HEK293 (cell line): ENCODE measurements at regions not wholly inside any gene's neighbourhood (a gene's known extent, or its start where the extent isn't known, plus 50 kb on each side); places are given as distances from the start of the nearest gene placed in this dataset.

ENCODE experiments used
- CTCF ChIA-PET: fragments of 350-600 bp; formaldehyde crosslinking; extraction: SDS; loops from one replicate; lab custom pipeline; 2021; ENCODE audit warnings: antibody characterized with exemption; lab: Yijun Ruan, JAX
- POLR2A ChIA-PET: fragments of 300-600 bp; formaldehyde crosslinking; extraction: SDS; loops from one replicate; lab custom pipeline; 2020; ENCODE audit warnings: antibody characterized with exemption, inconsistent platforms; lab: Yijun Ruan, JAX
- H3K27ac ChIP-seq: fragments of 200-500 bp; sonication (Bioruptor generic); 2 replicates; pipeline ENCODE4 v1.5.1; 2014; ENCODE audit warnings: low read depth, low read length, control low read depth, inconsistent platforms; ENCODE audit errors: extremely low read depth
- H3K36me3 ChIP-seq, 2 experiments: fragments of 200-500 bp in 1 of 2; sonication (Bioruptor generic) in 1 of 2; 1 replicate in 1 of 2; 2 replicates in 1 of 2; pipeline ENCODE4 v1.5.1; 2014 to 2017; ENCODE audit warnings: inconsistent platforms in 2 of 2, low read length in 2 of 2; ENCODE audit not compliant: control insufficient read depth in 2 of 2, insufficient read depth in 1 of 2
- H3K4me1 ChIP-seq: fragments of 200-500 bp; sonication (Bioruptor generic); 2 replicates; pipeline ENCODE4 v1.5.1; 2014; ENCODE audit warnings: mild to moderate bottlenecking, low read length, inconsistent platforms; ENCODE audit not compliant: control insufficient read depth, insufficient read depth
- H3K4me3 ChIP-seq: 2 replicates; pipeline ENCODE4 v1.5.1; 2011; ENCODE audit warnings: low read depth, mild to moderate bottlenecking, control low read depth, low read length, moderate library complexity
- H3K9me3 ChIP-seq: fragments of 200-500 bp; sonication (Bioruptor generic); 2 replicates; pipeline ENCODE4 v1.5.1; 2014; ENCODE audit warnings: low read depth, low read length, inconsistent platforms; ENCODE audit not compliant: control insufficient read depth, insufficient read depth
- FEZF1 ChIP-seq: fragments of 450-650 bp; formaldehyde crosslinking; IDR thresholded peaks from 2 replicates; pipeline ENCODE4 v1.5.1; 2016; ENCODE audit warnings: missing biosample characterization, missing genetic modification characterization
- GLI2 ChIP-seq: fragments of 450-650 bp; formaldehyde crosslinking; IDR thresholded peaks from 2 replicates; pipeline ENCODE4; 2017; ENCODE audit warnings: missing biosample characterization, missing genetic modification characterization, low read depth, borderline replicate concordance
- HOXC10 ChIP-seq: sonication (generic); formaldehyde crosslinking; IDR thresholded peaks from 2 replicates; pipeline ENCODE4 v1.8.1; 2023; ENCODE audit warnings: mild to moderate bottlenecking, missing genetic modification reagents
- MEIS1 ChIP-seq: sonication (generic); formaldehyde crosslinking; IDR thresholded peaks from 2 replicates; pipeline ENCODE4 v1.8.1; 2022; ENCODE audit warnings: missing genetic modification reagents, mild to moderate bottlenecking, borderline replicate concordance
- MZF1 ChIP-seq: fragments of 450-650 bp; formaldehyde crosslinking; IDR thresholded peaks from 2 replicates; pipeline ENCODE4 v1.5.1; 2017; ENCODE audit warnings: missing biosample characterization, missing genetic modification characterization, borderline replicate concordance
- OVOL3 ChIP-seq: fragments of 450-650 bp; formaldehyde crosslinking; IDR thresholded peaks from 2 replicates; pipeline ENCODE4 v1.5.1; 2016; ENCODE audit warnings: missing biosample characterization, missing genetic modification characterization
- SALL2 ChIP-seq: fragments of 450-650 bp; formaldehyde crosslinking; IDR thresholded peaks from 2 replicates; pipeline ENCODE4 v1.5.0; 2017; ENCODE audit warnings: missing biosample characterization, mild to moderate bottlenecking, missing genetic modification characterization, borderline replicate concordance
- ZBTB17 ChIP-seq: fragments of 450-650 bp; formaldehyde crosslinking; IDR thresholded peaks from 2 replicates; pipeline ENCODE4 v1.5.1; 2016; ENCODE audit warnings: missing biosample characterization, missing genetic modification characterization
- ZBTB49 ChIP-seq: fragments of 450-650 bp; formaldehyde crosslinking; IDR thresholded peaks from 2 replicates; pipeline ENCODE4 v1.5.1; 2016; ENCODE audit warnings: missing biosample characterization, missing genetic modification characterization, low read depth
- ZFHX2 ChIP-seq: fragments of 450-650 bp; formaldehyde crosslinking; conservative IDR thresholded peaks from 2 replicates; pipeline ENCODE4 v1.5.1; 2016; ENCODE audit warnings: missing biosample characterization, missing genetic modification characterization
- ZNF10 ChIP-seq: fragments of 450-650 bp; formaldehyde crosslinking; IDR thresholded peaks from 2 replicates; pipeline ENCODE4 v1.5.1; 2017; ENCODE audit warnings: missing biosample characterization, missing genetic modification characterization
- ZNF37A ChIP-seq: fragments of 450-650 bp; IDR thresholded peaks from 2 replicates; pipeline ENCODE4 v1.5.1; 2018; ENCODE audit warnings: missing biosample characterization, missing genetic modification characterization
- ZNF48 ChIP-seq: fragments of 450-650 bp; formaldehyde crosslinking; IDR thresholded peaks from 2 replicates; pipeline ENCODE4 v1.5.1; 2016; ENCODE audit warnings: missing biosample characterization, missing genetic modification characterization
- ZNF558 ChIP-seq: fragments of 450-650 bp; formaldehyde crosslinking; IDR thresholded peaks from 2 replicates; pipeline ENCODE4 v1.5.1; 2016; ENCODE audit warnings: missing biosample characterization, missing genetic modification characterization
- ZNF561 ChIP-seq: fragments of 450-650 bp; IDR thresholded peaks from 2 replicates; pipeline ENCODE4 v1.5.1; 2018; ENCODE audit warnings: missing biosample characterization, missing genetic modification characterization, borderline replicate concordance
- ZNF596 ChIP-seq: fragments of 450-650 bp; IDR thresholded peaks from 2 replicates; pipeline ENCODE4 v1.5.0; 2018; ENCODE audit warnings: missing biosample characterization, mild to moderate bottlenecking, missing genetic modification characterization, moderate library complexity
- ZNF639 ChIP-seq: fragments of 450-650 bp; formaldehyde crosslinking; IDR thresholded peaks from 2 replicates; pipeline ENCODE4 v1.5.1; 2016; ENCODE audit warnings: missing biosample characterization, missing genetic modification characterization
- ZNF660 ChIP-seq: fragments of 450-650 bp; IDR thresholded peaks from 2 replicates; pipeline ENCODE4 v1.5.1; 2018; ENCODE audit warnings: missing biosample characterization, mild to moderate bottlenecking, missing genetic modification characterization
- ZNF768 ChIP-seq: fragments of 450-650 bp; formaldehyde crosslinking; IDR thresholded peaks from 2 replicates; pipeline ENCODE4 v1.5.1; 2018; ENCODE audit warnings: missing biosample characterization, mild to moderate bottlenecking, missing genetic modification characterization
- TF ChIP-seq, protein P1 (sequence below): fragments of 450-650 bp; formaldehyde crosslinking; conservative IDR thresholded peaks from 2 replicates; pipeline ENCODE4 v1.5.1; 2016; ENCODE audit warnings: low read depth, missing biosample characterization, missing genetic modification characterization
- TF ChIP-seq, protein P2 (sequence below): fragments of 450-650 bp; formaldehyde crosslinking; IDR thresholded peaks from 2 replicates; pipeline ENCODE4 v1.5.1; 2016; ENCODE audit warnings: missing biosample characterization, missing genetic modification characterization
- TF ChIP-seq, protein P3 (sequence below): fragments of 450-650 bp; formaldehyde crosslinking; IDR thresholded peaks from 2 replicates; pipeline ENCODE4 v1.5.1; 2016; ENCODE audit warnings: missing biosample characterization, missing genetic modification characterization

DNA sequence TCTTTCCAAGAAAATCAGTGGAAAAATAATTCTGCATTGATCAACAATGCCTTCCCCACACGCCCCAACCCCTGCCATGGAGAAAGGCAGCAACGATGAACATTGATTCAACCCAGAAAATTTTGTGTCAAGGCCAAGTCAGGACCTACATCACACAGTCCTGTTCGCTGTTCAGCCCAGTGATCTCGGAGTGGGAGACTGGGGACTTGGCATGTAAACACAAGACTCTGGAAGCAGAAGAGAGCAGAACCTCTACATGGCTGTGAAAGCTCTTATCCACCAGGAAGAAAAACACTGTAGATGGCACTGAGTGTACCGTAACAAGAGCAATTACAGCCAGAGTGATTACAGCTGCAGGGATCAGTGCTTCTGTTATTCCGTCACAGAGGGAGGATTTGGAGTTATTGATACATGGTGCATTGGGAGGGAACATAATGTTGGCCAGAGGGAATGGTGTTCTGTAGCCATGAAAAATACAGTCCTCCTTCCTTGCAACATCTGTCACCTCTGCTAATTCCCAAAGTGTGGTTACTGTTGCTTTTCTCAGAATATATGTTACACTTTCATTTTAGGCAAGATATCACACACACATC, 136.6 kb downstream of the IQUB start:
- TF ChIP-seq ZNF561 = no peak
- TF ChIP-seq, protein P1, sequence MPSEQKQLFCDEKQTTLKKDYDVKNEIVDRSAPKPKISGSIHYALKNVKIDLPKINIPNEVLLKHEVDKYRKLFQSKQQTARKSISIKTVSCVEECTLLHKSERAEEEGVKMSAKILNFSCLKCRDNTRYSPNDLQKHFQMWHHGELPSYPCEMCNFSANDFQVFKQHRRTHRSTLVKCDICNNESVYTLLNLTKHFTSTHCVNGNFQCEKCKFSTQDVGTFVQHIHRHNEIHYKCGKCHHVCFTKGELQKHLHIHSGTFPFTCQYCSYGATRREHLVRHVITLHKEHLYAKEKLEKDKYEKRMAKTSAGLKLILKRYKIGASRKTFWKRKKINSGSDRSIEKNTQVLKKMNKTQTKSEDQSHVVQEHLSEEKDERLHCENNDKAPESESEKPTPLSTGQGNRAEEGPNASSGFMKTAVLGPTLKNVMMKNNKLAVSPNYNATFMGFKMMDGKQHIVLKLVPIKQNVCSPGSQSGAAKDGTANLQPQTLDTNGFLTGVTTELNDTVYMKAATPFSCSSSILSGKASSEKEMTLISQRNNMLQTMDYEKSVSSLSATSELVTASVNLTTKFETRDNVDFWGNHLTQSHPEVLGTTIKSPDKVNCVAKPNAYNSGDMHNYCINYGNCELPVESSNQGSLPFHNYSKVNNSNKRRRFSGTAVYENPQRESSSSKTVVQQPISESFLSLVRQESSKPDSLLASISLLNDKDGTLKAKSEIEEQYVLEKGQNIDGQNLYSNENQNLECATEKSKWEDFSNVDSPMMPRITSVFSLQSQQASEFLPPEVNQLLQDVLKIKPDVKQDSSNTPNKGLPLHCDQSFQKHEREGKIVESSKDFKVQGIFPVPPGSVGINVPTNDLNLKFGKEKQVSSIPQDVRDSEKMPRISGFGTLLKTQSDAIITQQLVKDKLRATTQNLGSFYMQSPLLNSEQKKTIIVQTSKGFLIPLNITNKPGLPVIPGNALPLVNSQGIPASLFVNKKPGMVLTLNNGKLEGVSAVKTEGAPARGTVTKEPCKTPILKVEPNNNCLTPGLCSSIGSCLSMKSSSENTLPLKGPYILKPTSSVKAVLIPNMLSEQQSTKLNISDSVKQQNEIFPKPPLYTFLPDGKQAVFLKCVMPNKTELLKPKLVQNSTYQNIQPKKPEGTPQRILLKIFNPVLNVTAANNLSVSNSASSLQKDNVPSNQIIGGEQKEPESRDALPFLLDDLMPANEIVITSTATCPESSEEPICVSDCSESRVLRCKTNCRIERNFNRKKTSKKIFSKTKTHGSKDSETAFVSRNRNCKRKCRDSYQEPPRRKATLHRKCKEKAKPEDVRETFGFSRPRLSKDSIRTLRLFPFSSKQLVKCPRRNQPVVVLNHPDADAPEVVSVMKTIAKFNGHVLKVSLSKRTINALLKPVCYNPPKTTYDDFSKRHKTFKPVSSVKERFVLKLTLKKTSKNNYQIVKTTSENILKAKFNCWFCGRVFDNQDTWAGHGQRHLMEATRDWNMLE (tag by site-specific recombination) = no peak
- TF ChIP-seq MZF1 (tag by site-specific recombination) = no peak
- no peak for TF ChIP-seq ZNF48
- TF ChIP-seq HOXC10 (CRISPR knock-in tag) = no peak
- no peak for TF ChIP-seq ZNF558 (tag by site-specific recombination)
- TF ChIP-seq, protein P2, sequence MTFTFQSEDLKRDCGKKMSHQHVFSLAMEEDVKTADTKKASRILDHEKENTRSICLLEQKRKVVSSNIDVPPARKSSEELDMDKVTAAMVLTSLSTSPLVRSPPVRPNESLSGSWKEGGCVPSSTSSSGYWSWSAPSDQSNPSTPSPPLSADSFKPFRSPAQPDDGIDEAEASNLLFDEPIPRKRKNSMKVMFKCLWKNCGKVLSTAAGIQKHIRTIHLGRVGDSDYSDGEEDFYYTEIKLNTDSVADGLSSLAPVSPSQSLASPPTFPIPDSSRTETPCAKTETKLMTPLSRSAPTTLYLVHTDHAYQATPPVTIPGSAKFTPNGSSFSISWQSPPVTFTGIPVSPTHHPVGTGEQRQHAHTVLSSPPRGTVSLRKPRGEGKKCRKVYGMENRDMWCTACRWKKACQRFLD = no peak
- TF ChIP-seq ZNF37A = no peak
- TF ChIP-seq GLI2 (tag by site-specific recombination) = no peak
- TF ChIP-seq ZNF10 = no peak
- no peak for TF ChIP-seq OVOL3
- TF ChIP-seq ZNF660 (tag by site-specific recombination) = no peak
- TF ChIP-seq, protein P3, sequence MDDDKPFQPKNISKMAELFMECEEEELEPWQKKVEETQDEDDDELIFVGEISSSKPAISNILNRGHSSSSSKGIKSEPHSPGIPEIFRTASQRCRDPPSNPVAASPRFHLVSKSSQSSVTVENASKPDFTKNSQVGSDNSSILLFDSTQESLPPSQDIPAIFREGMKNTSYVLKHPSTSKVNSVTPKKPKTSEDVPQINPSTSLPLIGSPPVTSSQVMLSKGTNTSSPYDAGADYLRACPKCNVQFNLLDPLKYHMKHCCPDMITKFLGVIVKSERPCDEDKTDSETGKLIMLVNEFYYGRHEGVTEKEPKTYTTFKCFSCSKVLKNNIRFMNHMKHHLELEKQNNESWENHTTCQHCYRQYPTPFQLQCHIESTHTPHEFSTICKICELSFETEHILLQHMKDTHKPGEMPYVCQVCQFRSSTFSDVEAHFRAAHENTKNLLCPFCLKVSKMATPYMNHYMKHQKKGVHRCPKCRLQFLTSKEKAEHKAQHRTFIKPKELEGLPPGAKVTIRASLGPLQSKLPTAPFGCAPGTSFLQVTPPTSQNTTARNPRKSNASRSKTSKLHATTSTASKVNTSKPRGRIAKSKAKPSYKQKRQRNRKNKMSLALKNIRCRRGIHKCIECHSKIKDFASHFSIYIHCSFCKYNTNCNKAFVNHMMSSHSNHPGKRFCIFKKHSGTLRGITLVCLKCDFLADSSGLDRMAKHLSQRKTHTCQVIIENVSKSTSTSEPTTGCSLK (tag by site-specific recombination) = no peak
- no peak for TF ChIP-seq ZNF768 (tag by site-specific recombination)
- TF ChIP-seq ZFHX2 = no peak
- no peak for TF ChIP-seq ZBTB17 (tag by site-specific recombination)
- no peak for TF ChIP-seq MEIS1 (CRISPR knock-in tag)

GRCh38 chr7:123393623-123394022, 140.8 kb downstream of the IQUB start:
- no peaks in the 10 kb centered on the region for H3K4me1 ChIP-seq
- no peak overlapping the region for H3K4me3 ChIP-seq
- CTCF ChIA-PET = interaction anchor here (0.5 kb wide), 1 partner anchor 391 kb away, joined by 4 read pairs; no protein-coding TSS in a partner anchor
- no peaks in the 10 kb centered on the region for H3K36me3 ChIP-seq
- no peaks in the 10 kb centered on the region for H3K9me3 ChIP-seq
- no peak overlapping the region for H3K27ac ChIP-seq
- POLR2A ChIA-PET = no interaction called here
- TF ChIP-seq ZNF639 (tag by site-specific recombination) (no peak), SALL2 (tag by site-specific recombination) (no peak), ZBTB49 (tag by site-specific recombination) (no peak), ZNF596 (tag by site-specific recombination) (no peak), FEZF1 (tag by site-specific recombination) (no peak)

More for the DNA sequence above, 136.6 kb downstream of the IQUB start:
- Histone ChIP-seq H3K36me3 (no peaks in the 10 kb centered on the region), H3K4me1 (no peaks in the 10 kb centered on the region), H3K4me3 (no peak overlapping the region), H3K27ac (no peak overlapping the region), H3K9me3 (no peaks in the 10 kb centered on the region)
- POLR2A ChIA-PET = no interaction called here
- CTCF ChIA-PET = interaction anchor here (0.6 to 0.7 kb wide), 2 partner anchors 8 to 430 kb away, joined by 3 to 4 read pairs; no protein-coding TSS in a partner anchor
